GM20000 (cell line): ENCODE measurements at regions not wholly inside any gene's neighbourhood (a gene's known extent, or its start where the extent isn't known, plus 50 kb on each side); places are given as distances from the start of the nearest gene placed in this dataset.

Source experiments
- DNase-seq: peaks from one replicate; pipeline ENCODE4 v3.0.0; 2012; ENCODE audit warnings: low spot score
- TF ChIP-seq, protein P1 (sequence below): IDR thresholded peaks from 2 replicates; pipeline ENCODE4 v1.5.1; 2012; ENCODE audit warnings: mild to moderate bottlenecking, control low read depth; ENCODE audit errors: extremely low read depth, missing control alignments

DNA sequence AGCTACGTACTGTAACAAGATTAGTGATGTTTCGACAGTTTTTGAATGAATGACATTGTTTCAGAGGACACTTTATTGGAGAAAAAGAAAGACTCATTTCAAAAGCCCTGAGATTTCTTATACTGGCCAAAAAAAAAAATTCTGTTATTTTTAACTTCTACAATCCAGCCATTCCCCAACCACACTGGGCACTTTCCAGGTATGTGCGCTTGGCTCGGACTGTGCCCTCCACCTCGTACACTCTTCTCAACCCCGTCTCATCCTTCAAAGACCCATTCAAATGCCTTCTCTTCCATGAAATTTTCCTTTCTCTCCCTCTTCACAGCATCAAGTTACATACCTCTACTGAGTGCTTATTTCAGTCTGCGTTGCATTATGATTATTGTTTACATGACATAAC is 328.5 kb upstream of the SOX2 start:
- TF ChIP-seq, protein P1, sequence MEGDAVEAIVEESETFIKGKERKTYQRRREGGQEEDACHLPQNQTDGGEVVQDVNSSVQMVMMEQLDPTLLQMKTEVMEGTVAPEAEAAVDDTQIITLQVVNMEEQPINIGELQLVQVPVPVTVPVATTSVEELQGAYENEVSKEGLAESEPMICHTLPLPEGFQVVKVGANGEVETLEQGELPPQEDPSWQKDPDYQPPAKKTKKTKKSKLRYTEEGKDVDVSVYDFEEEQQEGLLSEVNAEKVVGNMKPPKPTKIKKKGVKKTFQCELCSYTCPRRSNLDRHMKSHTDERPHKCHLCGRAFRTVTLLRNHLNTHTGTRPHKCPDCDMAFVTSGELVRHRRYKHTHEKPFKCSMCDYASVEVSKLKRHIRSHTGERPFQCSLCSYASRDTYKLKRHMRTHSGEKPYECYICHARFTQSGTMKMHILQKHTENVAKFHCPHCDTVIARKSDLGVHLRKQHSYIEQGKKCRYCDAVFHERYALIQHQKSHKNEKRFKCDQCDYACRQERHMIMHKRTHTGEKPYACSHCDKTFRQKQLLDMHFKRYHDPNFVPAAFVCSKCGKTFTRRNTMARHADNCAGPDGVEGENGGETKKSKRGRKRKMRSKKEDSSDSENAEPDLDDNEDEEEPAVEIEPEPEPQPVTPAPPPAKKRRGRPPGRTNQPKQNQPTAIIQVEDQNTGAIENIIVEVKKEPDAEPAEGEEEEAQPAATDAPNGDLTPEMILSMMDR: no peak
- no peak for DNase-seq

DNA sequence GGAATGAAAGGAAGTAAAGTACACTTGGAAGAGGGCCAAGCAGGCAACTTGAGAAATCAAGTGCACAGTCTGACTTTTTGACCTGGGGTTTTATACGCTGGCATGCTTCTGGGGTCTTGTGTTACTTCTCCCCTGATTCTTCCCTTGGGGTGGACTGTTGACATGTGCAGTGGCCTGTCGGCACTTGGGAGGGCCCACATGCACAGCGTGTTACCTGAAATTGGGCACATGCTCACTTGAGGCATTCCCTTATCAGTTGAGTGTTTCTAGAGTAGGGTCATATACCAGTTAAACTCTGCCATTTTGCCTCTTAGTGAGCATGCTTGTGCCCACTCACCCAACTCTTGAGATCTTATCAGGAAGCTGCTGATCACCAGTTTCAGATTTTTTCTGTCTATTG is 329.1 kb upstream of the SOX2 start:
- TF ChIP-seq, protein P1: no peak
- no peak for DNase-seq

DNA sequence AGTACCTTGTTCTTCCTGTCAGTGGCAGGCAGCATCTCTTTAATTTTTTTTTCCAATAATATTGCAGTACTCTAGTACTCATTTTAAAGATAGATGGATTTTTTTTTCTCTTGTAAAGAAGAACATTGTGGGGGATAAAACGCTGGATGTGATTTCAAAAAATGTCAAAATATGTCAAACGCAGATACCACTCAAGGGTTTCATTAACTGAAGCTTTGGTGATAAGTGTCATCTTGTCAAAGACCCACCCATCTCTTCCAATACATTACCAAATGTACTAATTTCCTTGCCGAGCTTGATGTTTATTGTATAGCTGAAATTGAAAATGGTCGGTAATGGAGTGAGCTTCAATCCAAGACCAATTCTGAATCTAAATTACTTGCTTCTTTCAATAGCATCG is 332.4 kb upstream of the SOX2 start:
- TF ChIP-seq, protein P1: no peak
- no peak for DNase-seq

DNA sequence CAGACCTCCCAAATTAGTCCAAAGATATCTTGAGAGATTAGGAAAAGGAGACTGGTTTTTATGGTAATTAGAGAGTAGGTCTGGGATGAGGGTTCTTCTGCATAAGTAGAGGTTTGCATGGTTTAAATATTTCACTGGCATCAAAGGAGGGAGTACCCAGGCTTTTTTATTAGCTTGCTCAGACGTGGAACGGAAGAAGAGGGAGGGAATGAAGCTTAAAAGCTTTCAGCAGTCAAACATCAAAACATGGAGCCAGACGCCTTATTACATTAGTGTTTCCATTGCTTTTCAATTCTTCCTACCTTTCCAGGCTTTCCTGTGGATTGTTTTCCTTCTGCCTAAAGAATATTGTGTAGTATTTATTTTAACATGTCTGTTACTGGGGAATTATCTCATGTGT is 342.1 kb upstream of the SOX2 start:
- no peak for DNase-seq
- TF ChIP-seq, protein P1: no peak

DNA sequence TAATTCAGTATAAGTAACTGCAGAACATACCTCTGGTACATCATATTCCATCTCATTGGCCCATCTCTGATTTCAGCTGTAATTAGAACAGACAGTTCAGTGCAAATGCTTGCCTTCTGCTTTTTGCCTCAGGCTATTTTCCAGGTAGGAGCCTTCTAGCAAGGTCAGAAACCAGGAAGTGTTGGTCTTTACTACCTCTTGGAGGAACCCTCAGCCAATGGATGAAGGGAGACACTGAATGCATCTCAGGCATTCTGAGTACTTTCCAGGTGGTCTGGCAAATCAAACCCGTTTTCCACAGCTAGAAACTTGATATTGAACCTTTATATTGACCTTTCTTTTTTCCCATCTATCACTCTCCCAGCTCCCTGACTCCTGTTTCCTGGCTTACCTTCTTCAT is 348.5 kb upstream of the SOX2 start:
- DNase-seq: no peak
- TF ChIP-seq, protein P1: no peak

DNA sequence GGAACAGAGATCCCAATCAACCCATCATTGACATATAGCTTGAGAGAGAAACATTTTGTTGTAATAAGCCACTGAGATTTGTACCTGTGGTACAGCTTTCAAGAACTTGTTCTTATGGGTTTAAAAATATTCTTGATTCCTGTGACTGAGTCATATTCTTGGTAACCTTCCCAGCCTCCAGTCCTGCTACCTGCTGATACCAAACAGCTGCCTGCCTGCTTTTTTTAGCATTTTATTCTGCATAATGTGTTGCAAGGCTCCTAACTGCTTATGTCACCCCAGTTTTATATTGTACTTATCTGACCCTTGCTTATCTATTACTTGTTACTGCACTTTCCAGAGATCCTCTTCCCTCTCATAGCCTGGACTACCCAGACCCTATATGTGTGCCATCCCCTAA is 349.3 kb upstream of the SOX2 start:
- TF ChIP-seq, protein P1: no peak
- DNase-seq: no peak

DNA sequence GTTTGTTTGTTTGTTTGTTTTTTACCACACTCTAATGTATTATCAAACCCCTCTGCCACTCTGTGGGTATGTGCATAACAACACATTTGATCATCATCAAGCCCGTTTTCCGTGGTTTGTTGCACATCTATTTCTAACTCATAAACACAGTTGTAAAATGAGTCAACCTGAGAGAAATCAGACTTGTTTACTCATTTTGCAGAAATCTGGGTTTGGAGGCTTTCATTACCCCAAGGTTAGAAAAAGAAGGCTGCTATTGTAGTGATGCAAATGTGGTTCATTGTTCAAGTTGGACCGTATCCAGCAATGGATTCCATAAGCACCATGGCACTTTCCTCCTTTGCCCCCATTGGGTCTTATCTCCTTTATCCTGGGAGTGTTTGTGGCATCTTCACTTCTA is 353.2 kb upstream of the SOX2 start:
- TF ChIP-seq, protein P1: no peak
- peak; percentile 4 for DNase-seq
